ENCODE measurements at regions not wholly inside any gene's neighbourhood (a gene's known extent, or its start where the extent isn't known, plus 50 kb on each side); places are given as distances from the start of the nearest gene placed in this dataset.
A peak's percentile ranks its signal among the peaks of the same experiment; 100 is the strongest.

GRCh38 chr16:87229230-87230188, 87.7 kb downstream of the C16orf95 start:
- no peak overlapping the region for H3K4me3 Mint-ChIP-seq
- peaks cover 2% of the 10 kb centered on the region for H3K27me3 Mint-ChIP-seq (ENCODE audit: low read depth)
- peaks cover 4% of the 10 kb centered on the region for H3K4me1 Mint-ChIP-seq (ENCODE audit: low read depth)
- H3K36me3 Mint-ChIP-seq (ENCODE audit: low read depth): peaks cover 2% of the 10 kb centered on the region
- no peak overlapping the region for H3K27ac Mint-ChIP-seq
- DNase-seq (ENCODE audit: low spot score): no peak
- no peaks in the 10 kb centered on the region for H3K9me3 Mint-ChIP-seq

GRCh38 chr16:87230571-87230970, 86.6 kb downstream of the C16orf95 start:
- Mint-ChIP-seq H3K4me1 (ENCODE audit: low read depth) (peaks cover 6% of the 10 kb centered on the region), H3K4me3 (no peak overlapping the region), H3K27me3 (ENCODE audit: low read depth) (no peaks in the 10 kb centered on the region), H3K9me3 (no peaks in the 10 kb centered on the region), H3K27ac (no peak overlapping the region), H3K36me3 (ENCODE audit: low read depth) (peaks cover 2% of the 10 kb centered on the region)
- no peak for DNase-seq (ENCODE audit: low spot score)

- H3K4me3 Mint-ChIP-seq: no peak overlapping the region
- no peaks in the 10 kb centered on the region for H3K9me3 Mint-ChIP-seq
- H3K36me3 Mint-ChIP-seq (ENCODE audit: low read depth): peaks cover 2% of the 10 kb centered on the region
- no peak overlapping the region for H3K27ac Mint-ChIP-seq
- peaks cover 13% of the 10 kb centered on the region for H3K4me1 Mint-ChIP-seq (ENCODE audit: low read depth)
- no peak for DNase-seq (ENCODE audit: low spot score)
- no peaks in the 10 kb centered on the region for H3K27me3 Mint-ChIP-seq (ENCODE audit: low read depth)
Observed at GRCh38 chr16:87231295-87231694, 85.9 kb downstream of the C16orf95 start.

- H3K27me3 Mint-ChIP-seq (ENCODE audit: low read depth): no peaks in the 10 kb centered on the region
- peaks cover 18% of the 10 kb centered on the region for H3K4me1 Mint-ChIP-seq (ENCODE audit: low read depth)
- no peak for DNase-seq (ENCODE audit: low spot score)
- H3K36me3 Mint-ChIP-seq (ENCODE audit: low read depth): peaks cover 2% of the 10 kb centered on the region
- H3K9me3 Mint-ChIP-seq: no peaks in the 10 kb centered on the region
- no peak overlapping the region for H3K4me3 Mint-ChIP-seq
- no peak overlapping the region for H3K27ac Mint-ChIP-seq
Observed at GRCh38 chr16:87231911-87232310, 85.3 kb downstream of the C16orf95 start.

- peaks cover 2% of the 10 kb centered on the region for H3K36me3 Mint-ChIP-seq (ENCODE audit: low read depth)
- no peaks in the 10 kb centered on the region for H3K9me3 Mint-ChIP-seq
- no peaks in the 10 kb centered on the region for H3K27me3 Mint-ChIP-seq (ENCODE audit: low read depth)
- no peak overlapping the region for H3K27ac Mint-ChIP-seq
- no peak for DNase-seq (ENCODE audit: low spot score)
- H3K4me3 Mint-ChIP-seq: no peak overlapping the region
- peaks cover 30% of the 10 kb centered on the region for H3K4me1 Mint-ChIP-seq (ENCODE audit: low read depth)
Observed at GRCh38 chr16:87233928-87234327, 83.3 kb downstream of the C16orf95 start.

- Mint-ChIP-seq H3K27ac (peak overlapping the region; percentile 14), H3K36me3 (ENCODE audit: low read depth) (peaks cover 2% of the 10 kb centered on the region), H3K9me3 (no peaks in the 10 kb centered on the region), H3K27me3 (ENCODE audit: low read depth) (no peaks in the 10 kb centered on the region), H3K4me3 (no peak overlapping the region), H3K4me1 (ENCODE audit: low read depth) (peaks cover 30% of the 10 kb centered on the region)
- no peak for DNase-seq (ENCODE audit: low spot score)
Observed at GRCh38 chr16:87234601-87235000, 82.6 kb downstream of the C16orf95 start.

- Mint-ChIP-seq H3K27me3 (ENCODE audit: low read depth) (no peaks in the 10 kb centered on the region), H3K4me3 (peak overlapping the region; percentile 76), H3K27ac (peak overlapping the region; percentile 81), H3K4me1 (ENCODE audit: low read depth) (peaks cover 36% of the 10 kb centered on the region), H3K36me3 (ENCODE audit: low read depth) (peaks cover 2% of the 10 kb centered on the region), H3K9me3 (no peaks in the 10 kb centered on the region)
- no peak for DNase-seq (ENCODE audit: low spot score)
Observed at GRCh38 chr16:87235810-87236515, 81.2 kb downstream of the C16orf95 start.

GRCh38 chr16:87236516-87237115, 80.6 kb downstream of the C16orf95 start:
- Mint-ChIP-seq H3K27ac (peak overlapping the region; percentile 81), H3K4me3 (peak overlapping the region; percentile 76), H3K4me1 (ENCODE audit: low read depth) (peaks cover 39% of the 10 kb centered on the region)

GRCh38 chr16:87238361-87238715, 78.9 kb downstream of the C16orf95 start:
- peaks cover 52% of the 10 kb centered on the region for H3K4me1 Mint-ChIP-seq (ENCODE audit: low read depth)
- H3K27ac Mint-ChIP-seq: no peak overlapping the region
- no peaks in the 10 kb centered on the region for H3K9me3 Mint-ChIP-seq
- DNase-seq (ENCODE audit: low spot score): no peak
- H3K36me3 Mint-ChIP-seq (ENCODE audit: low read depth): peaks cover 2% of the 10 kb centered on the region
- H3K27me3 Mint-ChIP-seq (ENCODE audit: low read depth): no peaks in the 10 kb centered on the region
- H3K4me3 Mint-ChIP-seq: no peak overlapping the region

More at GRCh38 chr16:87236516-87237115, 80.6 kb downstream of the C16orf95 start:
- no peak for DNase-seq (ENCODE audit: low spot score)
- H3K9me3 Mint-ChIP-seq: no peaks in the 10 kb centered on the region
- H3K27me3 Mint-ChIP-seq (ENCODE audit: low read depth): no peaks in the 10 kb centered on the region
- H3K36me3 Mint-ChIP-seq (ENCODE audit: low read depth): peaks cover 2% of the 10 kb centered on the region

GRCh38 chr16:87239545-87239944, 77.6 kb downstream of the C16orf95 start:
- H3K27me3 Mint-ChIP-seq (ENCODE audit: low read depth): no peaks in the 10 kb centered on the region
- no peak overlapping the region for H3K27ac Mint-ChIP-seq
- no peak overlapping the region for H3K4me3 Mint-ChIP-seq
- no peaks in the 10 kb centered on the region for H3K36me3 Mint-ChIP-seq (ENCODE audit: low read depth)
- peaks cover 54% of the 10 kb centered on the region for H3K4me1 Mint-ChIP-seq (ENCODE audit: low read depth)
- DNase-seq (ENCODE audit: low spot score): no peak
- no peaks in the 10 kb centered on the region for H3K9me3 Mint-ChIP-seq

- no peaks in the 10 kb centered on the region for H3K36me3 Mint-ChIP-seq (ENCODE audit: low read depth)
- peak overlapping the region; percentile 76 for H3K27ac Mint-ChIP-seq
- H3K9me3 Mint-ChIP-seq: no peaks in the 10 kb centered on the region
- peak; percentile 19 for DNase-seq (ENCODE audit: low spot score)
- H3K4me3 Mint-ChIP-seq: peak overlapping the region; percentile 56
- no peaks in the 10 kb centered on the region for H3K27me3 Mint-ChIP-seq (ENCODE audit: low read depth)
- H3K4me1 Mint-ChIP-seq (ENCODE audit: low read depth): peaks cover 57% of the 10 kb centered on the region
Observed at GRCh38 chr16:87240211-87241136, 76.7 kb downstream of the C16orf95 start.

GRCh38 chr16:87241137-87241771, 75.9 kb downstream of the C16orf95 start:
- peak overlapping the region; percentile 56 for H3K4me3 Mint-ChIP-seq
- H3K9me3 Mint-ChIP-seq: no peaks in the 10 kb centered on the region
- no peak for DNase-seq (ENCODE audit: low spot score)
- peak overlapping the region; percentile 76 for H3K27ac Mint-ChIP-seq
- H3K27me3 Mint-ChIP-seq (ENCODE audit: low read depth): no peaks in the 10 kb centered on the region
- H3K36me3 Mint-ChIP-seq (ENCODE audit: low read depth): no peaks in the 10 kb centered on the region
- peaks cover 50% of the 10 kb centered on the region for H3K4me1 Mint-ChIP-seq (ENCODE audit: low read depth)

- Mint-ChIP-seq H3K4me1 (ENCODE audit: low read depth) (peaks cover 41% of the 10 kb centered on the region), H3K27me3 (ENCODE audit: low read depth) (no peaks in the 10 kb centered on the region), H3K36me3 (ENCODE audit: low read depth) (no peaks in the 10 kb centered on the region), H3K27ac (peak overlapping the region; percentile 47), H3K4me3 (no peak overlapping the region), H3K9me3 (no peaks in the 10 kb centered on the region)
- DNase-seq (ENCODE audit: low spot score): no peak
Observed at GRCh38 chr16:87243478-87243877, 73.7 kb downstream of the C16orf95 start.

Measured in T-helper 2 cell treated with Interferon-gamma antibody and Interleukin-4, amounts not matched to agents 5 μg/mL and 100 μg/mL, for 36 hours (primary cell).